BLaER1 treated with 17β-estradiol and CSF1 and Interleukin-3, amounts not matched to agents 10 nM and 100 nM (cell line): ENCODE measurements at regions not wholly inside any gene's neighbourhood (a gene's known extent, or its start where the extent isn't known, plus 50 kb on each side); places are given as distances from the start of the nearest gene placed in this dataset.

Experiments used
- H3K27ac ChIP-seq, 11 experiments: shearing (Covaris generic); formaldehyde crosslinking; 2 replicates each; pipeline ENCODE4 v1.8.1; 2022
- H3K27me3 ChIP-seq, 11 experiments: shearing (Covaris generic); formaldehyde crosslinking; 2 replicates each; pipeline ENCODE4 v1.8.1; 2022
- H3K36me3 ChIP-seq, 11 experiments: shearing (Covaris generic); formaldehyde crosslinking; 2 replicates each; pipeline ENCODE4 v1.8.1; 2022
- H3K4me1 ChIP-seq, 10 experiments: shearing (Covaris generic); formaldehyde crosslinking; 2 replicates each; pipeline ENCODE4 v1.8.1; 2022
- H3K4me2 ChIP-seq, 11 experiments: shearing (Covaris generic); formaldehyde crosslinking; 2 replicates each; pipeline ENCODE4 v1.8.1; 2022
- H3K4me3 ChIP-seq, 10 experiments: shearing (Covaris generic); formaldehyde crosslinking; 2 replicates each; pipeline ENCODE4 v1.8.1; 2022
- H3K9ac ChIP-seq, 11 experiments: shearing (Covaris generic); formaldehyde crosslinking; 2 replicates each; pipeline ENCODE4 v1.8.1; 2022
- H3K9me3 ChIP-seq, 11 experiments: shearing (Covaris generic); formaldehyde crosslinking; replicated peaks in 1 of 11; 2 replicates each; pipeline ENCODE4 v1.8.1; 2022
- H4K20me1 ChIP-seq, 11 experiments: shearing (Covaris generic); formaldehyde crosslinking; 2 replicates each; pipeline ENCODE4 v1.8.1; 2022
- Cebpa-rat ChIP-seq, 11 experiments: shearing (Covaris generic); IDR thresholded peaks; 2 replicates each; pipeline ENCODE4 v1.8.1; 2022

DNA sequence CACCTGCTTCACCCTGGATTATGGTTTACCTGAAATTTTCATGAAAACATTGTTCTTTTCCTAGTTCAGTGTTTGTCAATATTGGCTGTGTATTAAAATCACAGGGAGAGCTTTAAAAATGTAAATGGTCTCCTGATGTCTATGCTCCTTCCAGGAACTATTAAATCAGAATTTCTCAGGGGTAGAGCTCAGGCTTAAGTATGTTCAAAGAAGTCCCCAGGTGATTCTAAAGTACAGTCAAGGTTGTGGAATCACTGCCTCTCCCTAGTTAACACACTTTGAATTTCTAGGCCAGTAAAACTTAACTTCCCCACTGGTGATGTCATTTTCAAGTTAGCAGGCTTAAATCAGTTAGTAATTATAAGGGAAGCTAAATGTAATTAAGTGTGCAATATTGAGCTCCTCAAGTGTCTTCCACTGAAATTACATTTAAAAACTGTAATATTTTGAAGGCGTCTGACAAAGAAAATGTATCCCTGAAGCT is 150.3 kb upstream of the SLC28A3 start:
- no peak overlapping the region for H3K4me3 ChIP-seq
- no peaks in the 10 kb centered on the region for H3K36me3 ChIP-seq
- no peaks in the 10 kb centered on the region for H3K9me3 ChIP-seq
- peaks cover 0 to 10% (median 3%) of the 10 kb centered on the region in 10 experiments; a peak in 9 of 20 replicates for H3K4me1 ChIP-seq
- H3K4me2 ChIP-seq, result no peak overlapping the region
- H3K27ac ChIP-seq, result no peak overlapping the region
- TF ChIP-seq Cebpa-rat (IDR thresholded peaks at IDR 0.05), result no peak
- no peak overlapping the region for H3K9ac ChIP-seq
- no peaks in the 10 kb centered on the region for H4K20me1 ChIP-seq
- H3K27me3 ChIP-seq, result no peaks in the 10 kb centered on the region

DNA sequence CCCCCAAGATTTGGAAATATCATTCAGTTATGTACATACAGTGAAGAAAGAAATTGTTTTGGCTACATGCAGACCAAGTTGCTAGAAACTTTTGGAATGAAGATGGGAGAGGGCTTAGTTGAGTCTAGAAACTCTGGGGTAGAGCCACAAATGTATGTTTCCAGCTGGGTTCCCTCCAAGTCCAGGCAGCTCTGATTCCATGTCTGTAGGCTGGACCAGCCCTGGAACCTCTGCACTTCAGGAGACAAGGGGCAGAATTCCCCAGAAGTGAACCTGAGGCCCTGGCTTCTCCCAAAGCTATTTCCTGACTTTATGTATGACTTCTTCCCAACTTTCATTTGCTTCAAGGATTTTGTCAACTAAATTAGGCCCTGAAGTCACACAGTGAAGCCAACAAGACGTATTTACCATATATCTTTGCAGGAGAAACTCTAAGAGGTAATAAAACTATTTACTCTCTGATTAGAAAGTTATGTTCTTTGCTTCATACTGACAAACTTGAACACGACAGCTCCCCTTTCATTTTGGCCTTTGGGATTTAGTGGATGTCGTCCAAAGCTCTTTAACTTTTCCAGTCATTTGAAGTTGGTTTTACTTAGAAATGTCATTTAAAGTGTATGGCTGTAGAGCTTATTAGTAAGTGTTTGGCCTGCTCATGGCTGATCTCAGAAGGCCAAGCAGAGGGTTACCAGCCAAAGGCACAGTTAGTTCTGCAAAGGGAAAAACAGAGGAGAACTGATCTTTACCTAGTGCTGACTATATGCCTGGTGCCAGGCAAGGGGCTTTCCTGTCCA is 152.0 kb upstream of the SLC28A3 start:
- H3K36me3 ChIP-seq, result no peaks in the 10 kb centered on the region
- H3K4me1 ChIP-seq, result peaks cover 0 to 10% (median 3%) of the 10 kb centered on the region in 10 experiments; a peak in 9 of 20 replicates
- H3K27ac ChIP-seq, result no peak overlapping the region
- no peak overlapping the region for H3K4me2 ChIP-seq
- H4K20me1 ChIP-seq, result no peaks in the 10 kb centered on the region
- H3K9me3 ChIP-seq, result no peaks in the 10 kb centered on the region
- no peak overlapping the region for H3K4me3 ChIP-seq
- no peaks in the 10 kb centered on the region for H3K27me3 ChIP-seq
- H3K9ac ChIP-seq, result no peak overlapping the region
- TF ChIP-seq Cebpa-rat (IDR thresholded peaks at IDR 0.05), result no peak

DNA sequence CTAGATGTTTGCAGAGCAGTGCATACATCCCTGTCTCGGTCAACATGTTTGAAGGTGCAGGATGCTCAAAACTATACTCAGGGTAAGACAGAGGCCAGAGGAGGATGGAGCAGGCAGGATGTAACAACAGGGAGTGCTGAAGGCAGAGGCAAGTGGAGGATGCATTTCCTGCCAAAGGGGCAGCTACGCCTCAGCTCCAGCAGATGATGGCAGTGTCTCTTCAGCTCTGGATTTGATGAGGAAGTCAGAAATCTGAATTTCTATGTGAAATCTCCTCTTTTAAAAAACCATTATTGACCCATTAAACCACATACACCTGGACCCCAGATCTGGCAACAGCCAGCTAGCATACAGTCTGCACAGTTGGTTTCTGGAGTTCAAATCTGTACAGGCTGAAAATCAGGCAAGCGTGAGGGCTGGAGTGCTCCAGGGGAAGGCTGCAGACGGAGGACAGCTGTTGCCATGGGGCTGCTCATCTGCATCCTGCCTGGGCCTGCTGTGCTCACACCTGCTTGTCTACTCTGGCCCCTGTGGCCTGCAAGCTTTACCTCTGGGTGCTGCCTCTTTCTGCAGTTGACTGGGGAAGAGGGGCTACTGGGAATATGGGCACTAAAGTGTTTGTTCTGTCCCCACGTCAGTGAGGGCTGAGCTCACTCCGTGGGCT is 152.9 kb upstream of the SLC28A3 start:
- TF ChIP-seq Cebpa-rat (IDR thresholded peaks at IDR 0.05), result no peak
- Histone ChIP-seq H3K27me3 (no peaks in the 10 kb centered on the region), H4K20me1 (no peaks in the 10 kb centered on the region)

DNA sequence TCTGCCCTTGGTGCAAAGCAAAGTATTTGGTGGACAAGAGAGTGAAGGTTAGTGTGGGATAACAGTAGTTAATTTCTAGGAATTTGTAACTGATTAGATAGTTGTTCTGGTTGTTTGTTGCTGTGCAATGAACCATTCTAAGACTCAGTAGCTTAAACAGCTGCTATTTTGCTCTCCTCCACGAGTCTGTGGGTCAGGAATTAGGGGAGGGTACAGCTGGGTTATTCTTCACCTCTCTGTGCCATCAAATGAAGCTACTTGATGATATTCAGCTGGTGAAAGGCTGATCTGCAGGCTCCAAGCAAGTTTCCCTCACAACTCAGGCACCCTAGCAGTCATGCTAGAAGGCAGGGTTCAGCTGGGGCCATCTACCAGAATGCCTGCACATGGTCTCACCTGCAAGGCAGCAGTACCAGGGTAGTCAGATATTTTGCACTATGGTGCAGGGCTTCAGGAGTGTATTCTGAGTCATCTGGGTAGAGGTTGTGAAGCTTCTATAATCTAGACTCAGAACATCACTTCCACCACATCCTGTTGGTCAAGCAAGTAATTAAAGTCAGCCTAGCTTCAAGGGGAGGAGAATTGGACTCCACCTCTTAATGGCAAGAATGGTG is 159.5 kb upstream of the SLC28A3 start:
- H3K4me2 ChIP-seq, result no peak overlapping the region
- no peaks in the 10 kb centered on the region for H3K9me3 ChIP-seq
- no peak overlapping the region for H3K4me3 ChIP-seq
- no peak overlapping the region for H3K27ac ChIP-seq
- no peaks in the 10 kb centered on the region for H4K20me1 ChIP-seq
- TF ChIP-seq Cebpa-rat (IDR thresholded peaks at IDR 0.05), result no peak
- H3K27me3 ChIP-seq, result no peaks in the 10 kb centered on the region
- H3K36me3 ChIP-seq, result no peaks in the 10 kb centered on the region
- H3K9ac ChIP-seq, result no peak overlapping the region
- peaks cover 0 to 12% (median 0%) of the 10 kb centered on the region in 10 experiments; a peak in 2 of 20 replicates for H3K4me1 ChIP-seq

More for the DNA sequence above, 152.9 kb upstream of the SLC28A3 start:
- H3K9ac ChIP-seq, result no peak overlapping the region
- H3K27ac ChIP-seq, result no peak overlapping the region
- no peaks in the 10 kb centered on the region for H3K36me3 ChIP-seq
- no peaks in the 10 kb centered on the region for H3K9me3 ChIP-seq
- peaks cover 0 to 10% (median 3%) of the 10 kb centered on the region in 10 experiments; a peak in 9 of 20 replicates for H3K4me1 ChIP-seq
- H3K4me2 ChIP-seq, result peak overlapping the region in 5 of 11 experiments; percentile 1 to 28 (median 21); a peak in 3 of 22 replicates
- no peak overlapping the region for H3K4me3 ChIP-seq

DNA sequence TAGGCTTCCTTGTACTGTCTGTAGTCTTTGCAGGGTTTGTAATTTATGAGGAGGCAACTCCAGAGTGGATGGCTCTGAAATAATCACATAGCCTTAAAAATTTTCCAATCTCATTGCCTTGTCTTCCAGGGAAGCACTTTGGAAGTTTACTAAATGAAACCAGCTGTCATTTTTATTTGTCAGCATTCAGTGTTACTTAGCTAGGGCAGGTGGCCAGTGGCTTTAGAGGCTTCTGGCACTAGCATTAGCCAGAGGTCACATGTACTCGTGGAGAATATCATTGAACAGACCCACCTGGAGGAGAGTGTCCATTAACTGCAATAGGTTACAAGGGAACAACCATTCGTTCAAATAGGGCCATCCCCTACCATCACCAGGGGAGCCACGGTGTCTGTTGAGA is 160.3 kb upstream of the SLC28A3 start:
- Histone ChIP-seq H3K9me3 (peaks cover 0 to 6% (median 2%) of the 10 kb centered on the region in 11 experiments; a peak in 11 of 22 replicates), H3K27ac (no peak overlapping the region), H3K4me1 (peaks cover 0 to 12% (median 0%) of the 10 kb centered on the region in 10 experiments; a peak in 2 of 20 replicates), H3K9ac (no peak overlapping the region), H4K20me1 (no peaks in the 10 kb centered on the region), H3K36me3 (no peaks in the 10 kb centered on the region), H3K27me3 (no peaks in the 10 kb centered on the region), H3K4me3 (no peak overlapping the region), H3K4me2 (no peak overlapping the region)
- TF ChIP-seq Cebpa-rat (IDR thresholded peaks at IDR 0.05), result no peak

DNA sequence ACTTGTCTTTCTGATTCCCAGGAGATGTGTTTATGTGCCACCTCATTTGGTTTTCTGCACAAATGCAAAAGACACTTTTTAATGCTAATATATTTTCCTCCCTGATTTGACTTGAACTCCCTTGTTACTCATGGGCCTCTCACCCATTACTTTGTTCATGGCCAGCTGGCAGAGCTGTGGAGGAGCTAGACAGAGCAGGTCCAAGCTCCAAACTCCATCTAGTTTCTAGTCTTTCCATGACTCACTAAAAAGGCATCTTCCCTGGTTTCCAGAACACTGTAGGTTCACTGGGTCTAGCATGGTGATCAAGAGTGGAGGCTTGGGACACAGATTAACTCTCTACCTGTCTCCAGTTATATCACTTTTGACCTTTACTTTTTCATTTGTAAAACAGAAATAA is 161.0 kb upstream of the SLC28A3 start:
- H3K9me3 ChIP-seq, result peaks cover 5 to 14% (median 10%) of the 10 kb centered on the region in 11 experiments; a peak in 15 of 22 replicates
- H3K9ac ChIP-seq, result no peak overlapping the region
- no peak overlapping the region for H3K27ac ChIP-seq
- peak overlapping the region in 1 of 11 experiments; percentile 37; a peak in 2 of 22 replicates for H3K4me2 ChIP-seq
- no peaks in the 10 kb centered on the region for H3K36me3 ChIP-seq
- no peaks in the 10 kb centered on the region for H3K27me3 ChIP-seq
- H3K4me1 ChIP-seq, result peaks cover 0 to 12% (median 0%) of the 10 kb centered on the region in 10 experiments; a peak in 2 of 20 replicates
- no peak overlapping the region for H3K4me3 ChIP-seq
- no peak for TF ChIP-seq Cebpa-rat (IDR thresholded peaks at IDR 0.05)
- H4K20me1 ChIP-seq, result no peaks in the 10 kb centered on the region

DNA sequence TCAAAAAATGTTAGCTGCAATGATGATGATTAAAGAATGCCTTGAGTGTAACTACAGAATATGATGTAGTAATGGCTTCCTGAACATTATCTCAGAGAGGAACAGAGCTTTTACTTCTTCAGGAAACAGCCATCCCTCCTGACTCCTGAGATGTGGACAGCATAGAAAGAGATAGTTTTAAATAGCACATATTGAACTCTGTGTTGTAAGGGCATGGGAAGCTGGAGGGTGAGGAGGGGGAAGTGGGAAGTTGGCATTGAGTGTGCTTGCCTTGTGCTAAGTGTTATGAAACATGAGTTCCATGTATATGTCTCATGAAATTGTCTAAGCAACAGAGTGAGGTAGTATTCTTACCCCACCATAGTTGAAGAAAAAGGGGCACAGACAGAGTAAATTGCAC is 161.5 kb upstream of the SLC28A3 start:
- Histone ChIP-seq H3K4me1 (peaks cover 0 to 12% (median 0%) of the 10 kb centered on the region in 10 experiments; a peak in 2 of 20 replicates), H3K4me3 (no peak overlapping the region), H3K27me3 (no peaks in the 10 kb centered on the region), H3K36me3 (no peaks in the 10 kb centered on the region), H3K27ac (no peak overlapping the region), H4K20me1 (no peaks in the 10 kb centered on the region), H3K9me3 (peaks cover 6 to 18% (median 11%) of the 10 kb centered on the region in 11 experiments; a peak in 15 of 22 replicates), H3K9ac (no peak overlapping the region), H3K4me2 (peak overlapping the region in 1 of 11 experiments; percentile 37; a peak in 2 of 22 replicates)
- no peak for TF ChIP-seq Cebpa-rat (IDR thresholded peaks at IDR 0.05)

DNA sequence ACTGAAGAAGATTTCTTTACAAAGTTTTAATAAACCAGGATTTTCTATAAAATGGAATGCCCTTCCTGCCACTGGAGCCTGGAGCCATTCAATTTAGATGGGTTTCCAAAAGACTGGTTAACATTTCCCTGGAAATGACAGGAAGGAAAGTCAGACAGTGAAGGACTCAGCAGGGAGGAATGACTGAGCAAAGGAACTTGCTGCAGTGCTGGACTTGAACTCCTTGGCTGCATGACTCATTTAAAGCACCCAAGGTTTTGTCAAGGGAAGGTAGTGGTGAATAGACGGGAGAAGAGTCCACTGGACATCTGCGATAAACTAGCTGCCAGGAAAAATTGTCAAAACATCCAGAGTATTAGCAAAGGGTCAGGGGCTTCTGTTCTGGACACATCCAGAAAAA is 163.8 kb upstream of the SLC28A3 start:
- Histone ChIP-seq H4K20me1 (no peaks in the 10 kb centered on the region), H3K27ac (no peak overlapping the region), H3K4me2 (no peak overlapping the region), H3K27me3 (no peaks in the 10 kb centered on the region), H3K4me1 (peaks cover 0 to 12% (median 0%) of the 10 kb centered on the region in 10 experiments; a peak in 2 of 20 replicates), H3K36me3 (no peaks in the 10 kb centered on the region), H3K9me3 (peaks cover 20 to 34% (median 26%) of the 10 kb centered on the region in 11 experiments; a peak in 21 of 22 replicates), H3K4me3 (no peak overlapping the region), H3K9ac (no peak overlapping the region)
- no peak for TF ChIP-seq Cebpa-rat (IDR thresholded peaks at IDR 0.05)

DNA sequence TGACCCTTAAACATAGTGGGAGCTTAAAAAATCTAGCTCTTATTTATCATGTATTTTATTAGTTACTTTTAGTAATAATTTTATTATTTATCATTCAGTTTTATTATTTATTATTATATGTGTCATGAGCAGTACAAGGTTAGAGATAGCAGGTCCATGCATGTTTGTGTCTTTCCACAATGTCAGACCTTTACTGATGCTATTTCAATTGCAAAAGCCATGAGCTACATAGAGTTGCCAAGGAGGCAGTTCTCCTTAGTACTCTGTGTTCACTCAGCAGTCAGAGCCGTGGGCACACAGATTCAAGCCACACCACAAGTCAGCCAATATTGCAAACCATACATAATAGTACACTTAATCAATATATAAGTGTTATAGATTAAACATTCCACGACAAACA is 157.9 kb upstream of the NTRK2 start:
- no peak for TF ChIP-seq Cebpa-rat (IDR thresholded peaks at IDR 0.05)
- no peak overlapping the region for H3K4me3 ChIP-seq
- H3K4me2 ChIP-seq, result peak overlapping the region in 5 of 11 experiments; percentile 14 to 49 (median 19); a peak in 8 of 22 replicates
- no peaks in the 10 kb centered on the region for H3K27me3 ChIP-seq
- H3K9me3 ChIP-seq, result peaks cover 11 to 27% (median 21%) of the 10 kb centered on the region in 11 experiments; a peak in 21 of 22 replicates
- H4K20me1 ChIP-seq, result no peaks in the 10 kb centered on the region
- no peak overlapping the region for H3K27ac ChIP-seq
- H3K36me3 ChIP-seq, result no peaks in the 10 kb centered on the region
- H3K9ac ChIP-seq, result no peak overlapping the region
- H3K4me1 ChIP-seq, result peaks cover 0 to 25% (median 8%) of the 10 kb centered on the region in 10 experiments; a peak in 9 of 20 replicates
